Amniotic stem cell (primary cell): ENCODE measurements at regions not wholly inside any gene's neighbourhood (a gene's known extent, or its start where the extent isn't known, plus 50 kb on each side); places are given as distances from the start of the nearest gene placed in this dataset.
"Not testable (repeated sequence)": the region's sequence is repeated elsewhere in the genome, so short reads cannot be mapped to it uniquely, and the experiment has no call there.

Experiments
- DNase-seq: peaks from one replicate; lab custom pipeline; 2025; lab: John Stamatoyannopoulos, UW

DNA sequence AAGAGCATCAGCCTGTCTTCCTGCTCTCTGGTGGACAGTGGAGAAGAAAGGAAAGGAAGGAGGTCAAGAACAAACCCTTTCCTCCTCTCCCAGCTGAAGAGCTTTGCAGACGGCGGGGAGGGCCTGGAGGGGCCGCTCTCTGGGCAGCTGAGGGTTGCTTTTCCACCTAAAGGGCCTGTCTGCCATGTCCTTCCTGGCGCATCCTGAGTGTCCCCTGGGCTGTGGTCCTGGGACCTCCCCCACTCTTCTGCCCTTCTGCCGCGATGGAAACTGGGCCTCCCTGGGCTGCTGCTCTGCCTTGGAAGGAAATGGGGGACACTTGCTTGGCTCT lies 107.0 kb downstream of the ETS2 start:
- no peak for DNase-seq

DNA sequence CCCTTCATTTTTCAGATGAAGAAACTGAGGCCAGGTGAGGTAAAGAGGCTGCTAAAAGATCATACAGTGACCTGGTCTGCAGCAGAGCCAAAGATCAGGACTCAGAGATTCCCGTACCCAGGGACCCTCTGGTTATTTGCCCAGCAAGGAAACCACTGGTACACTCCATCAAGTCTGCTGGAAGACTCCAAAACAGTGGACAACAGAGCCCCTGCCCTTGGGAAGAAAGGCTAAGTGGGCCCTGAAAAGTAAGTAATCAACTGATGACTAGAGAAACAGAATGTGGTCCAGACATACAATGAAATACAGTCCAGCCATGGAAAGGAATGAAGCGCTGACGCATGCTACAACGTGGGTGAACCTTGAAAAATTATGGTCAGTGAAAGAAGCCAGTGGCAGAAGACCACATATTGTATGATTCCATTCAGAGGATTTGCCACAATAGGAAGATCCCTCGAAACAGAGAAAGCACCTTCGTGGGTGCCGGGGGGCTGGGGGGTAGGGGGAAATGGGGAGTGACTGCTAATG lies 106.4 kb downstream of the ETS2 start:
- DNase-seq: no peak

DNA sequence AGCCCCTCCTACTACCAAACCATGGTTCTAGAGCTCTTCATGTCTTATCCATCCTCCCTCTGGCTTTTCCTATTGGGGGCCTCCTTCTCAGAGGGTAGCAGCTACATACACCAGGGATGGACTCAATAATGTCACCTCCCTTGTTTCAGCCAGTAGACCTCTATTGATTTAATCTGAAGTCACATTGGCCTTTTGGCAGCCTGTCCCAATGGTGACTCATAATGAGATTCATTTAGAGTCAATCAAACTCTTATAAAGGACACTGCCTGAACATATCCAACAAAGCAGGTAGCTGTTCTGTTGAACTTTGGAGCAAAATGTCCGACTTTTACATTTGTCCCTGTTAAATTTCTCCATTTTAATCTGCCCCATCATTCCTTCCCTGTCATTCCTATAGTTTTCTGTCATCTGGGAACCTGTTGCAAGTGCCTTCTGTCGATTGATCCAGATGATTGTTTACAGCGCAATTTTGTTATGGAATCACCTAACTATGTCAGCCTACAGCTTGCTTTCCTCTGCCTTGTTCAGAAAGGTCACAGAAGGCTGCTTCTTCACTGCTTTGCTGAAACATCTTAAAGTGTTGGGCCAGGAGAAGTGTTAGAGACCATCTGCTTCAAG lies 105.9 kb downstream of the ETS2 start:
- DNase-seq: no peak

DNA sequence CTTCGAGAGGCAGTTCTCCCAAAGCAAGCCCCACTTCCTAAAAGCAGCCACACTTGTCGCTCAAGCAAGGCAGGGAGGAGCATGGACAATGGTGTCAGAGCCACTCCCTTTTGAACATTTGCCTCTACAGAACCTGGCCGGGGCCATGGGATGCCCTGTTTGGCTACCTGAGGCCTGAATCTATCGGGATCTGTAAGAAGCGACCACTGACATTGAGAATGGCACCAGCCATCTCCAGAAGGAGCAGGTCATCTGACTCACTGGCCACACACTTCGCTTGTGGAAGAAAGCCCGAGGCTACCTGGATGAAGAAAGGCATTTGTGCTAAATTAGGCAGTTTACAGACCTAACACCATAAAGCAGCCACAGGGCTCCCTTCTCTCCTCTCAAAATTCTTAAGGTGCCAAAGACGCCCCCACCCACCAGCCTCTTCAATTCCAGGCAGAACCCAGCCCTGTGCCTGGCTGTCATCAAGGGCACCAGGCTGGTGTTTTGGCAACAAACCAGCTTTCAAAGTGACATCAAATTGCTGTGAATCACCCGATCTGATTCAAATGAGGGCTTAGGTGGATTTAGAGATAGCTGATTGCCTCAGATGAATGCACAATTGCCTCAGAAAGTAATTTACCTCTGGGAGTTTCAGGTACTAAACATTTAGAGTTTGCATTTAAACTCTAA lies 104.8 kb downstream of the ETS2 start:
- no peak for DNase-seq

DNA sequence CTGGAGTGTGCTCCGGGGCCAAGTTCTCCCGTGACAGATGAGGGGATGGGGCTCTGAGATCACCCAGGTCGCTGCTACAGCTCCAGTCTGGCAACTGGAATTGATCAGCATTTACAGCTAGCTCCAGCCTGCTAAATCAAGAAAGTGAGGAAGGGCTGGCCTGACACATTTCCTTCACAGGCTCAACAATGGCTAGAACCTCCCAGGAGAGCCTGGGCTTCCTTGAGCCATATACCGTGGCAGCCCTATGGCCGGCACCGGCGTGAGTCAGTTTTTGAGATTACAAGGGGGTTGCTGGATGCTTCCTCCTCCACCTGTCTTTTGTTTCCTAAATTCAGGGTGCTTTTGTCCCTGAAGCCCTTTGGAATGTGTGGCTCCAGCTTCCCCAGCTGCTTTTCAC lies 104.2 kb downstream of the ETS2 start:
- no peak for DNase-seq

DNA sequence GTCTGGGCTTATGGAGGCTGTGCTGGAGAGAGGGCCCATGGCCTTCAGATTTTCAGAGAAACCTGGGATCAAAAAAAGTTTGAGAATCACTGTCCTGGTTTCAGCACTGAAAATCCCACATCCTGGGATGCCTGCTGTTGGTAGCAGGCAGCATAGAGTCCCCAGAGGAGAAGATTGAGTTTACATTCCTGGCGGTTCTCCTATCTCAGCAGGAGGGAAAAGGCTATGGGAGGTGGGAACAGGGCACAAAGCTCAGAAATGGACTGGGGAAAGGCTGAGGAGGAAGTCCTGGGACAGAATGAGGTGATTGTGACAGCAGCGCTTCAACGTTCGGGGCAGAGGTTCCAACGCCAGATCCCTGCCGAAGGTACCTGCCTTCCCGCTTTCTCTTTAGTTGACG lies 103.4 kb downstream of the ETS2 start:
- no peak for DNase-seq

DNA sequence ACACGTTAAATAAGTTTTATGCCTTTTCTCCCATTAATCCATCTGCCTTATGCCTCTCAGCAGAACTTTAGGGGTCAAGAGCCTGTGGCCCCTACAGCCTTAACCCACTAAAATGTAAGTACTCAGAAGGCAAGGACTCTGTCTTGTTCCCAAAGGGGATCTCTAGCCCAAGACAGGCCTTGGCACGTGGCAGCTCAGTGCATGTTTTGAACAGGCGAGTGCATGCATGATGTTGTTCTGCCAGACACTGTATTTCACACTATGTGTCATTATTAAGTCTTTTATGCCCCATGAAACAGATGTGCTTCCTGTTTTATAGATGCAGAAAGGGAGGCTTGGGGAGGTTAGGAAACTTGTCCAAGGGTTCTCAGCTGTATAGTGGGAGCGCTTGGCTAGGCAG lies 102.8 kb downstream of the ETS2 start:
- DNase-seq: no peak

DNA sequence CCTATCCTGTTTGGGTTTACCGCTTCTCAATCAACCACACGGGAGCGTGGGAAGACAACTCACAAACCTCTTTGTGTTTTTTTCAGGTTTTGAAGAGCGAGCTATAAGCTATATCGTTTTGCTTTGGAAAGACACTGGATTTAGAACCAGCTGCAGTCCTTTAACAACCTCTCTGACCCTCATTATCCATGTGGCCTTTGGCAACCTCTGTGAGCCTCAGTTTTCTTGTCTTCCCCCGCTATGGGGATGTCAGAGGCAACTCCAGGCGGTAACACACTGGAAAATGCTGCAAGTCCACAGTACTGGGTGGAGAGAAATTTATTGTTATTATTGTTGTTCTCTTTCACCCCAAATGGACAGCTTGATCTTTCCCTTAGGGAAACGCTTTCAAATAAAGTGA lies 100.0 kb downstream of the ETS2 start:
- DNase-seq: no peak

DNA sequence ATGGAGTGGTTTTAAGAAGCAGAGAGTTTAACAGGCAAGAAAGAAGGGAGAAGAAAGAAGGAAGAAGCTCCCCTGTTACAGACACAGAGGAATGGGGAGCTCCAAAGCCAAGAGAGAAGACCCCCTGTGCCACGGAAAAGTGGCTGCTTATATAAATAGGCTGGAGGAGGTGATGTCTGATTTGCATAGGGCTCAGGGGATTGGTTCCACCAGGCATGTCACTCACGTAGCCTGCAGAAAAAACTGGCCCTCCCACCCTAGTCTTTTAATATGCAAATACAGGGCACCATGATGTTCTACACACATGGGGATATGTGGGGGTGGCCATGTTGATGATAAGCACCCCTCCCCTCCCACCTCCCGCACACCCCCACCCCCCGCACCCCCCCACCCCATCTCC lies 99.6 kb downstream of the ETS2 start:
- DNase-seq: no peak

DNA sequence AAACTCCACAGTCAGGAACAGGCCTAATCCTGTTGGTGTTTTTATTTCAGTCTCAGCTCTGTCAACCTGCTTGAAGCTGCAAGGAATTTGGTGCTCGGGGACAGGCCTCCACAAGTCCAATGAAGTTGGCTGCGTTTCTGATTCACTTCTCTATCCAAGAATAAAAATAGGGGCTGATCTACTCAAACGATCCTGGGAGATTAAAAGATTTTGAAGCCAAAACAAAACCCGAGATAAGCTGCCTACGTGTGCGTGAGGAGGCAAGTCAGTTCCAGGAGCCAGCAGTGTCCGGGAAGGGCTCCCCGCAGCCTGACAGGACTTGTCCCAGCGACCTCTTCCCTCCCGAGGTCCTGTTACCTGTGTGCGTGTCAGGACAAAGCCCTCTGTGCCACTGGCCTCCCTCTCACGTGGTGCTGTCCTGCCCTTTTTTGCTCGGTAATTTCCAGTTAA lies 98.0 kb downstream of the ETS2 start:
- no peak for DNase-seq

DNA sequence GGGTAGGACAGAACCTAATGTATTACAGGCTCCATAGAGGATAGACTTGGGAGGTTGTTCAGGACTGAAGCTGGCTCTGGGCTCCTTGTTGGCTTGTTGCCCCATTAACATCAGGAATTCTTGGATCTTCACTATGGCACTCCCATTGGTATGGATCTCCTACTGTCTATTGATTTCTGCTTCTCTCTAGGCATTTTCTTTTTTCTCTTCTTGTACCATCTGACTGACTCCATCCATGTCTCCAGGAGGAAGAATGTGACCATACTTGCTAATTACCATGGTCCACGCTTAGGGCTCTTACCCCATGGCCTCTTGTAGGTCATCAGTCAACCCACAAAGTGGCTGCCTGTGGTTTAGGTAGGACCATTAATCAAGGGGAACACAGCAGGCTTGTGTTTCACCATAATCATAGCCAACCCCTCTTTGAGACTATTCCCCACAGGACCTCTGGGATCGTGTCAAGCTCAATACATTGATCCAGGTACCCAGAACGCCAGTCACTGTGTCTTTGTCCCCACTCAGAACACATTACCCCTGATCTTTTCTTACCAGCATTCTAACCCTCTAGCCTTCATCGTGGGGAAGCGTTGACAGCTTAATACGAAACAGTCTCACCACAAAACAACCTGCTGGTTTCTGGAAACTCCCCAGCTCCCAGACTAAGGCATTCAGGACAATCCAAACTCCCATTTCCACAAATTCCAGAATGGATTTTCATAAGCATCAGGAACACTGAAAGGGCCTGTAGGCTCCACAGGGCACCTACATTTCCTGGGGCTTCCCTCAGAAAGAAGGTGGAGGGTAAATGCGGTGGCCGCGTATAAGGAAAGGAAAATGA lies 97.1 kb downstream of the ETS2 start:
- no peak for DNase-seq

DNA sequence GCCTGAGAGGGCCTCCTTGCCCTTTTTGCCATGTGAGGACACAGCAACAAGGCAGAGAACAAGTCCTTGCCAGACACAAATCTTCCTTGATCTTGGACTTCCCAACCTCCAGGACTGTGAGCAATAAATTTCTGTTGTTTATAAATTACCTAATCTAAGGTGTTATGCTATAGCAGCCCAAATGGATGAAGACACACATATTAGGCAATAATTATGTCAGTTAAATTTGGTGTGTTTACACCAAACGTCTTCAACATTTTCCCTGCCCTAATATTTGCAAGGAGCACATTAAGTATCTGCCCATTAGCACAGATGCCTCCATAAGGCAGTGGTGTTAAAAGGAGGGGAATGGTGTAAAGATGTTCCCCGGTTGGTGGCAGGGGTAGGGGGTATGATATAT lies 94.8 kb downstream of the ETS2 start:
- no peak for DNase-seq

DNA sequence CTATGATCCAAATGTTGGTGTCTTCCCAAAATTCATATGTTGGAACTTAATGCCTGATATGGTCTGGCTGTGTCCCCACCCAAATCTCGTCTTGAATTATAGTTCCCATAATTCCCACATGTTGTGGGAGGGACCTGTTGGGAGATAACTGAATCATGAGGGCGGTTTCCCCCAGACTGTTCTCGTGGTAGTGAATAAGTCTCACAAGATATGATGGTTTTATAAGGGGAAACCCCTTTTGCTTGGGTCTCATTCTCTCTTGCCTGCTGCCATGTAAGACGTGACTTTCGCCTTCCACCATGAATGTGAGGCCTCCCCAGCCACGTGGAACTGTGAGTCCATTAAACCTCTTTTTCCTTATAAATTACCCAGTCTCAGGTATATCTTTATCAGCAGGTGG lies 94.3 kb downstream of the ETS2 start:
- DNase-seq: not testable (repeated sequence)

DNA sequence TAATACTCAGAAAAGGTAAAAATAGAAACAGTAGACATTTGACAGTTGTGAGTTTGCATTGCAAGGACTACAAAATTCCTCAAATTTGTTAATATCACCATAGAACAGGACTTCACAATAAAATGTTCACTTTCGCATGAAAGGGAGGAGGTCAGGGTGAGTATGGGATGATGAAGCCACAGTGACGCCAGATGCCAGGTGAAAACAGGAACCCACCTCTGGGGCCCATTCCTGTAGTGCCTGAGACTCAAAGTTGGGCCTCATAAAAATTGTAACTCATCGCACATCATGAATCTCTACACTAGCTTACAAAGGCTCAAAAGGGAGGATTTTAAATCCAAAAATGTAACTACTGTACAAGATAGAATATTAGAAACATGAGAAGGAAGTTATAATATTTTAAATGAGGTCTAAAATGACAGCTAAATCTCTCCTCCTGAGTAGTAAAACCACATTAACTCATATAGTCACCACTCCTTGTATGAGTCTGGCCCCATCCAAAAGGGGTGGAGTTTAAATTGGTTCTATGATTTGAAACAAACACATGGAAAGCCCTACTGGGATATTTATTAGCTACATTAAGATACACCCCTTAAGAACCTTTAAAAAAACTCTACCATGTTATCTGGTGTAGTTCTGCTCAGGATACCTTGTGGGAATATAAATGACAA lies 93.7 kb downstream of the ETS2 start:
- no peak for DNase-seq

DNA sequence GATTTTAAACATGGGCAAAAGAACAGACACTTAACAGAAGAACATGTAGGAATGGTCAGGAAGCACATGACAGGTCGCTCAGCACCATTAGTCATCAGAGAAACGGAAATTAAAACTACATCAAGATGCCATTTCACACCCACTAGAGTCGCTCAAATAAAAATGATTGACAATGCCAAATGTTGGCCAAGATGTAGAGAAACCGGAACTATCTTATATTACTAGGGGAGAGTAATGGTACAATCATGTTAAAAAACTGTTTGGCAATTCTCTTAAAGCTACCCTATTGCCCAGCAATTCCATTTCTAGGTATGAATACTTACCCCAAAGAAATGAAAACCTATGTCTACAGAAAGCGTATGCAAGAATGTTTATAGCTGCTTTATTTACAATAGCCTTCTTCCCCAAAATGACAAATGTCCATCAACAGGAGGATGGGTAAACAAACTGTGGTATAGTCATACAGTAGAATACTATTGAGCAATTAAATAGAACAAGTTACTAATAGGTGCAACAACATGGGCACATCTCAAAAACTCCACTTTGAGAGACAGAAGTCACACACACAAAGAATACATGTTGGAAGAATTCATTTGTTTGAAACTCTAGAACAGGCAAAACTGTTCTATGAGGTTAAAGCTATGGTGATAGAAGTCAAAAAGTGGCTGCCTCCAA lies 92.8 kb downstream of the ETS2 start:
- DNase-seq: no peak

DNA sequence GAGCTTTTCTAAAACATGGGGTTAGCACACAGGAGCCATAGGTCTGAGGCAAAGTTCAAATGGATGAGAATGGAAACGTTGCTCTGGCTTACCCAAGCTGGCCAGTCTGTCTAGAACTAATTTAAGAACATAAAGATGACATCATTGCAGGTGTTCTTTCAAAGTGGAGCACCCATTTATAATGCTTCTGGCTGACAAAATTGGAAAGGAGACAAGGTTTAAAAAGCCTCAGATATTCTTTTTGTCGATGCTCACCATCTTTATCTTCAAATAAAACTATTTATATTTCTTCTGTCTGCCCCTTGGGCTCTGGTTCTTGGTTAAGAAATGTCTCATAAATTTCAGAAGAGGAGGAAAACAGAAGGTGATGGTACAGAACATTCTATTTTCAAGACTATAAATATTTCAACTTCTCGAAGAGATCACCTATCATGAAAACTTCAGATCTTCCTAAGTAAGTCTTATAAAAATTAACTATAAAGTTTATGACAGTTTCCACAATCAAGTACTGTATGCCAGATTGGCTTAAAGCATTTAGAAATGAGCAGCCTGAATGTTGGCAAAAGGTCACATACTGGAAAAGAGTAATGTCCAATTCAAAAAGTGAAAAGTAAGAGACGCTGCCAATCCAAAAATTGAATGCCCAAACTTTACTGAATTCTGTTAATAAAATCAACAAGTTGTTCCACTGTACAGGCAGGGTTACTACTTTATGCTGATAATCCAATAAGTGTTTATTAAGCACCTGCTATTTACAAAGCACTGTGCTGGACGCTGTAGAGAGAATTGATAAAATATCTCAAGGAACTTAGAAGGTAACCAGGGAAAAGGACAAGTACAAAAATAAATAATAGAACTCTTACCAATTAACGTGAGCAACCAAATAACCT lies 92.0 kb downstream of the ETS2 start:
- DNase-seq: no peak

DNA sequence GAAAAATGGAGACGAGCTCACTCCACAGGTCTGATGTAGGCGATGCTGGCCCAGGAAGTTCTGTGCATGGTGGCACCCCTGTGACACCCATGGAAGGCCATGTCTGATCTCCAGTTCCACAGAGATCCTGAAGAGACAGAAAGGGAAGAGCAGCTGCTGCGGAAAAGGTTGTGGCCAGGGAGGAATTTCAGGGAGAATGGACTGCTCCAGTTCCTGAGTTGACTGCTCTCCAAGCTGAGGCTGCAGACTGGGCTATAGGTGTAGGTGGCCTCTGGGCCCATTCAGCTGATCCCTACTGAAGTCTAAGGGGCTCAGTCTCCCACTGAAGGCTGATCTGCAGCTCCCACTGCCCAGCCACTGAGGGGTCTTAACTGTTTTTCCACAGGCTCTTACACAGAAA lies 89.2 kb downstream of the ETS2 start:
- DNase-seq: no peak

DNA sequence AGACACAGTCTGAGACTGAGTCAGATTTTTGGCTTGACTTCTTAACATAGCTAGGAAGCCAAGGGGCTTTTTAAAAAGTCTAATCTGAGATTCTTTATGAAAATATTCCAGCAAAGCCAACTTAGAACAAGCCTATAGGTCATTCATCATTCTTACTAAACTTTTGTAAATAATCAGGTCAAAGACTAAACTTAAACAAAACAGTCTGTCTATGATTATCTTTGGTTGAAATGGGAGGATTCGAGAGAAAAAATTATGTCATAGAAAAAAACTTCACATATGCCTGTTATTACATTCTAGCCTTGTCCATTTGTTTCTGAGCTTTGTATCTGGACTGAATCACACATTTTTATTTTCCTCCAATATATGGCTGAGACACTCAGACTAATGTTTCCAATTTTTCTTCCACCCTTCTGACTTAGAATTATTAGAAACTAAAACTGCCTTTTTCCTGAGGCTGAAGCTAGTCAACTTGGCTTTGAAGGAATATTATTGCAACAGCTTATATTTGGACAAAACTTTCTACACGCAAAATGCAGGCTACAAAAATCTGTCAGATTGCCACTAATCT lies 83.3 kb downstream of the ETS2 start:
- DNase-seq: no peak

DNA sequence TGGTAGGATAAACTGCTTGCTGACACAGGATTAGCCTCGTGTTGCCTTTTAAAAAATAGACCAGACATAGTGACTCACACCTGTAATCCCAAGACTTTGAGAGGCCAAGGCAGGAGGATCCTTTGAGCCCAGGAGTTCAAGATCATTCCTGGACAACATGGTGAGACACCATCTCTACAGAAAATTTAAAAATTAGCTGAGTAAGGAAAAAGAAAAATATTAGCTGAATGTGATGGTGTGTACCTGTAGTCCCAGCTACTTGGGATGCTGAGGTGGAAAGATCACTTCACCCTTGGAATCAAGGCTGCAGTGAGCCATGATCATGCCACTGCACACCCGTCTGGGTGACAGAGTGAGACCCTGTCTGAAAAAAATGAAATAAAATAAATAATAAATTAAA lies 82.0 kb downstream of the ETS2 start:
- no peak for DNase-seq

DNA sequence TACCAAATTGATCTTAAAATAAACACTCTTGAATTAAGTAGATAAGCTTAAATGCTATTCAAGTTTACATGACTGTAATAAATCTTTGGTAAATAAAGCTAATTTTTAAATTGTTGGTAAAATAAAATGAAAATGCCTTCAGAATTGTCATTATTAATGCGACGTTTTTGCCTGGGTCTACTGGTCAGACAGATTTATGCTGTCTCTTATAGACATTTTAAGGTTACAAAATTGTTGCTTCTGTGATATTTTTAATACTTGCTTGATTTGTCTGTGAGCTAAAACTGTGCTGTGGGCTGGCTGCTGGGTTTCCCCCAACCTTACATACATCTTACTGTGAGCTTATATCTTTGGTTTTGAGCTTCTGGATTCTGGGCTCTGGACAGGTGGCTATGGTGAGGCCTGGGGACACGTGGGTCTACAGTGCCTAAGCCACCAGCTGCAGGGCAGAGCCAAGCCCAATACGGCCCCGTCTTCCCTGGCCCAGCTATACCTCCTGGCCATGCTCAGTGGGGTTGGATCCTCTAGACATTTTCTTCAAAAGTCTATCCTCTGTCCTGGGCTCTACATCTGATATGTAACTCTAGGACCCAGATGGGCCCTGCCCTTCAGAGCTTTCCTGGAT lies 81.4 kb downstream of the ETS2 start:
- no peak for DNase-seq
